ENCODE measurements at regions not wholly inside any gene's neighbourhood (a gene's known extent, or its start where the extent isn't known, plus 50 kb on each side); places are given as distances from the start of the nearest gene placed in this dataset.

GRCh38 chr6:49142421-49143151, 320.5 kb downstream of the MMUT start:
- TF ChIP-seq CTCF (IDR thresholded peaks at IDR 0.05) = no peak
- no peak for TF ChIP-seq POLR2AphosphoS5 (IDR thresholded peaks at IDR 0.05)
- TF ChIP-seq EP300 (IDR thresholded peaks at IDR 0.05; ENCODE audit: low read depth) = no peak
